ENCODE measurements at regions not wholly inside any gene's neighbourhood (a gene's known extent, or its start where the extent isn't known, plus 50 kb on each side); places are given as distances from the start of the nearest gene placed in this dataset.

DNA sequence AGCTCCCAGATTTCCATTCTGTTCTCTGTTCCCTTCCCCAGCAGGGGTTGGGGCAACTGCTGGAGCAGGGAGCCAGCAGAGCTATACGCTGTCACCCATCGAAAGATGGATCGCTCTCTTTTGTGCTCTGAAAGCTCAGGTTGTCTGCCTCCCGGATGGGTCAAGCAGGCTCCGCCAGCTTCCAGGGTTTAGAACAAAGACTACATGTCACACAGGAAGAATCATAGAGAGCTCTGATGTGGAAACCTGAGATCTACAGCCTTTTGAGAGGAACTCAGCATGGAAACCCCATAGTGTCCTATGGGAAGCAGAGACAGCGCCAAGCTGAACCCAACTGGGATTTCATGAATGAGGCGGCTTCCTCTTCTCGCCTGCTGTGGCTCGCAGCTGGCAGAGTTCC lies 205.4 kb downstream of the HS3ST1 start:
- TF ChIP-seq ZNF121 (CRISPR knock-in tag; IDR thresholded peaks at IDR 0.05) = no peak
- TF ChIP-seq, protein P1, sequence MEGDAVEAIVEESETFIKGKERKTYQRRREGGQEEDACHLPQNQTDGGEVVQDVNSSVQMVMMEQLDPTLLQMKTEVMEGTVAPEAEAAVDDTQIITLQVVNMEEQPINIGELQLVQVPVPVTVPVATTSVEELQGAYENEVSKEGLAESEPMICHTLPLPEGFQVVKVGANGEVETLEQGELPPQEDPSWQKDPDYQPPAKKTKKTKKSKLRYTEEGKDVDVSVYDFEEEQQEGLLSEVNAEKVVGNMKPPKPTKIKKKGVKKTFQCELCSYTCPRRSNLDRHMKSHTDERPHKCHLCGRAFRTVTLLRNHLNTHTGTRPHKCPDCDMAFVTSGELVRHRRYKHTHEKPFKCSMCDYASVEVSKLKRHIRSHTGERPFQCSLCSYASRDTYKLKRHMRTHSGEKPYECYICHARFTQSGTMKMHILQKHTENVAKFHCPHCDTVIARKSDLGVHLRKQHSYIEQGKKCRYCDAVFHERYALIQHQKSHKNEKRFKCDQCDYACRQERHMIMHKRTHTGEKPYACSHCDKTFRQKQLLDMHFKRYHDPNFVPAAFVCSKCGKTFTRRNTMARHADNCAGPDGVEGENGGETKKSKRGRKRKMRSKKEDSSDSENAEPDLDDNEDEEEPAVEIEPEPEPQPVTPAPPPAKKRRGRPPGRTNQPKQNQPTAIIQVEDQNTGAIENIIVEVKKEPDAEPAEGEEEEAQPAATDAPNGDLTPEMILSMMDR (IDR thresholded peaks at IDR 0.05) = no peak
- no peak for TF ChIP-seq NFYB (CRISPR knock-in tag; conservative IDR thresholded peaks at IDR 0.05; ENCODE audit: low read depth)
- no peak for TF ChIP-seq CBFB (CRISPR knock-in tag; IDR thresholded peaks at IDR 0.05; ENCODE audit: low read depth)
- TF ChIP-seq ZNF263 (CRISPR knock-in tag; IDR thresholded peaks at IDR 0.05; ENCODE audit: low read depth) = no peak
- TF ChIP-seq, protein P2, sequence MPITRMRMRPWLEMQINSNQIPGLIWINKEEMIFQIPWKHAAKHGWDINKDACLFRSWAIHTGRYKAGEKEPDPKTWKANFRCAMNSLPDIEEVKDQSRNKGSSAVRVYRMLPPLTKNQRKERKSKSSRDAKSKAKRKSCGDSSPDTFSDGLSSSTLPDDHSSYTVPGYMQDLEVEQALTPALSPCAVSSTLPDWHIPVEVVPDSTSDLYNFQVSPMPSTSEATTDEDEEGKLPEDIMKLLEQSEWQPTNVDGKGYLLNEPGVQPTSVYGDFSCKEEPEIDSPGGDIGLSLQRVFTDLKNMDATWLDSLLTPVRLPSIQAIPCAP (CRISPR knock-in tag; IDR thresholded peaks at IDR 0.05) = no peak
